ENCODE measurements at regions not wholly inside any gene's neighbourhood (a gene's known extent, or its start where the extent isn't known, plus 50 kb on each side); places are given as distances from the start of the nearest gene placed in this dataset.

DNA sequence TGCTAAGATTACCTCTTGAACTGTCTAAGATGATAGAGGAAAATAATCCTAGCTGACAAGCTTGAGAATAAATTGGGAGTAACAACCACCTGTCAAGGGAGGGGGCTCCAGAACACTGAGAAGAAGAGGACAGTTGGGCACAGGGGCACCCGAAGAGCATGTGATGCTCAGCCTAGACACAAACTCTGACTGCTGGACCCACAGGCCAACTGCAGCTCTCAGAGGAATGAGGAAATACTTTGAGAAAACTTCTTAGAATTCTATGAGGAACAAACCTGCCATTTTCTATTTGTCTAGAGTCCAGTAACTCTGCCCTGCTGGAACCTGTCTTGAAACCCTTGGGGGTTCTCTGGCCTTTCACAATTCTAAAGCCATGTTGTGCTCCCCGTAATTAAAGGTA, 124.1 kb upstream of the KCNK2 start (continued):
- TF ChIP-seq, protein P1, sequence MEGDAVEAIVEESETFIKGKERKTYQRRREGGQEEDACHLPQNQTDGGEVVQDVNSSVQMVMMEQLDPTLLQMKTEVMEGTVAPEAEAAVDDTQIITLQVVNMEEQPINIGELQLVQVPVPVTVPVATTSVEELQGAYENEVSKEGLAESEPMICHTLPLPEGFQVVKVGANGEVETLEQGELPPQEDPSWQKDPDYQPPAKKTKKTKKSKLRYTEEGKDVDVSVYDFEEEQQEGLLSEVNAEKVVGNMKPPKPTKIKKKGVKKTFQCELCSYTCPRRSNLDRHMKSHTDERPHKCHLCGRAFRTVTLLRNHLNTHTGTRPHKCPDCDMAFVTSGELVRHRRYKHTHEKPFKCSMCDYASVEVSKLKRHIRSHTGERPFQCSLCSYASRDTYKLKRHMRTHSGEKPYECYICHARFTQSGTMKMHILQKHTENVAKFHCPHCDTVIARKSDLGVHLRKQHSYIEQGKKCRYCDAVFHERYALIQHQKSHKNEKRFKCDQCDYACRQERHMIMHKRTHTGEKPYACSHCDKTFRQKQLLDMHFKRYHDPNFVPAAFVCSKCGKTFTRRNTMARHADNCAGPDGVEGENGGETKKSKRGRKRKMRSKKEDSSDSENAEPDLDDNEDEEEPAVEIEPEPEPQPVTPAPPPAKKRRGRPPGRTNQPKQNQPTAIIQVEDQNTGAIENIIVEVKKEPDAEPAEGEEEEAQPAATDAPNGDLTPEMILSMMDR (conservative IDR thresholded peaks at IDR 0.05; ENCODE audit: low read depth, low read length), result no peak
- no peak for TF ChIP-seq MAZ (IDR thresholded peaks at IDR 0.05; ENCODE audit: borderline replicate concordance, low read depth, low read length)
- no peak for TF ChIP-seq NFE2L2 (IDR thresholded peaks at IDR 0.05; ENCODE audit: low read depth, low read length)

DNA sequence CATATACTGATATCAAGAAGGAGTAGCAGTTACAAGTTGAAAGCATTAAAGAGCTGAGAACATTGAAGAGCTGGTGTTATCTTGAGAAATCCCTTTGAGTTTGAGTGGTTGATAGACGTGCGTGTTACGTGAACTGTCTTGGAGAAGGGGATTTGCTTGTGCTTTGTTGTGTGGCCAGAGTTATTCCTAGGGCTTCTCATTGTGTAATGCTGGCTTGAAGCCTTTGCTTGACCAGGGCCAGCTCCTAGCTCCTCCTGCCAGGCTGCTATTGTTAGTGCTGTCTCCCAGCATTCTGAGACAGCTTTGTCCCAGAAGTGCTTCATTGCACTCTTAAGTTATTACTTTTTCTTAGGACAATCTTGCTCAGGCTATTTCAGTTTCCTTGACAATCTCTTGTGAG, 116.2 kb upstream of the KCNK2 start:
- Histone ChIP-seq H4K5ac (ENCODE audit: low read depth, low read length) (peak overlapping the region; percentile 89; the same call in 1 of the 2 replicates), H3K79me1 (ENCODE audit: low read depth in 1 of 2, low read length in 2 of 2) (no peaks in the 10 kb centered on the region), H2BK20ac (ENCODE audit: low read depth, low read length) (peak overlapping the region; percentile 81; the same call in 1 of the 2 replicates), H3K56ac (ENCODE audit: extremely low read depth, insufficient read depth, low read length) (no peak overlapping the region), H2AK9ac (replicated peaks; ENCODE audit: low read depth, low read length, poor library complexity) (no peak overlapping the region), H3K18ac (ENCODE audit: low read depth, low read length) (peak overlapping the region; percentile 78; the same call in 1 of the 2 replicates), H3K23ac (ENCODE audit: low read depth, low read length) (no peak overlapping the region), H3K9me1 (ENCODE audit: insufficient read depth, low read length) (peaks cover 5% of the 10 kb centered on the region; the same call in 1 of the 2 replicates), H3K14ac (replicated peaks; ENCODE audit: low read depth, low read length) (peak overlapping the region; percentile 34), H3K4me2 (ENCODE audit: low read depth, low read length) (no peak overlapping the region), H3K9me3 (ENCODE audit: control insufficient read depth, insufficient read depth, low read length) (no peaks in the 10 kb centered on the region), H3K36me3 (ENCODE audit: control insufficient read depth, insufficient read depth, low read length) (no peaks in the 10 kb centered on the region), H2BK120ac (ENCODE audit: low read depth, low read length) (peak overlapping the region; percentile 83), H3K4ac (ENCODE audit: low read depth, low read length) (peak overlapping the region; percentile 78; the same call in 1 of the 2 replicates), H4K91ac (ENCODE audit: insufficient read depth, low read depth, low read length) (peak overlapping the region; percentile 59), H4K8ac (ENCODE audit: low read depth in 2 of 2, low read length in 2 of 2) (peak overlapping the region; percentile 60 to 93; a peak in 3 of 4 replicates), H3K4me3 (ENCODE audit: insufficient read depth, low read depth, low read length) (no peak overlapping the region), H2BK5ac (ENCODE audit: low read depth, low read length, poor library complexity, severe bottlenecking) (peak overlapping the region; percentile 88), H2BK15ac (ENCODE audit: low read depth, low read length) (peak overlapping the region; percentile 99), H4K20me1 (ENCODE audit: insufficient read depth, low read length) (no peaks in the 10 kb centered on the region), H3K9ac (ENCODE audit: low read depth, low read length) (no peak overlapping the region), H2AK5ac (ENCODE audit: low read depth, low read length) (peak overlapping the region; percentile 73), H3K27ac (ENCODE audit: insufficient read depth, low read length) (no peak overlapping the region), H3K27me3 (ENCODE audit: control insufficient read depth, insufficient read depth, low read length) (no peaks in the 10 kb centered on the region), H2AFZ (replicated peaks; ENCODE audit: low read length, poor library complexity) (peak overlapping the region; percentile 45), H3K4me1 (ENCODE audit: control insufficient read depth, insufficient read depth, low read length) (peaks cover 9% of the 10 kb centered on the region)
- ATAC-seq (ENCODE audit: low read depth), result 0 out of 2 replicates have a peak, but pooled peaks have one; percentile 28
- intact Hi-C loops (cut with micrococcal nuclease) (no loop called here), in situ Hi-C loops (cut with MboI; ENCODE audit: low sequenced_read_pairs) (no loop called here), dilution Hi-C loops (cut with HindIII; ENCODE audit: low sequenced_read_pairs, unreplicated experiment) (no loop called here)
- ChIA-PET POLR2A (ENCODE audit: unreplicated experiment) (interaction anchor here (3.0 kb wide), 1 partner anchor 9 kb away, joined by 12 read pairs; no protein-coding TSS in a partner anchor), CTCF (no interaction called here)
- no peak for TF ChIP-seq RFX5 (IDR thresholded peaks at IDR 0.05; ENCODE audit: low read depth, low read length)
- no peak for TF ChIP-seq RCOR1 (IDR thresholded peaks at IDR 0.05; ENCODE audit: insufficient replicate concordance, low read length)
- TF ChIP-seq, protein P2, sequence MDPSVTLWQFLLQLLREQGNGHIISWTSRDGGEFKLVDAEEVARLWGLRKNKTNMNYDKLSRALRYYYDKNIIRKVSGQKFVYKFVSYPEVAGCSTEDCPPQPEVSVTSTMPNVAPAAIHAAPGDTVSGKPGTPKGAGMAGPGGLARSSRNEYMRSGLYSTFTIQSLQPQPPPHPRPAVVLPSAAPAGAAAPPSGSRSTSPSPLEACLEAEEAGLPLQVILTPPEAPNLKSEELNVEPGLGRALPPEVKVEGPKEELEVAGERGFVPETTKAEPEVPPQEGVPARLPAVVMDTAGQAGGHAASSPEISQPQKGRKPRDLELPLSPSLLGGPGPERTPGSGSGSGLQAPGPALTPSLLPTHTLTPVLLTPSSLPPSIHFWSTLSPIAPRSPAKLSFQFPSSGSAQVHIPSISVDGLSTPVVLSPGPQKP (IDR thresholded peaks at IDR 0.05; ENCODE audit: borderline replicate concordance, low read depth, low read length), result no peak
- no peak for TF ChIP-seq POLR2A (IDR thresholded peaks at IDR 0.05; ENCODE audit: low read depth, low read length)
- peak; percentile 19 for DNase-seq
- no TSS peak for BruUV-seq (replicated peaks)
- WGBS, 2 experiments (ENCODE audit: extremely low coverage in 2 of 2, insufficient read length in 1 of 2), result no CpG with 5 or more reads among the region's 3 CpGs

Measured in IMR-90 (cell line).